Upper lobe of left lung (tissue), 6 donors: ENCODE measurements at regions not wholly inside any gene's neighbourhood (a gene's known extent, or its start where the extent isn't known, plus 50 kb on each side); places are given as distances from the start of the nearest gene placed in this dataset.

Experiments
- ATAC-seq, 2 donors: fragments of 200-7000 bp; cut with Tn5 transposase; one replicate each; pipeline ENCODE4 v1.9.1; 2022; ENCODE audit warnings: mild to moderate bottlenecking in 2 of 2, moderate library complexity in 2 of 2; ENCODE audit not compliant: low FRiP score in 2 of 2
- DNase-seq, 2 donors: peaks; one replicate each; pipeline ENCODE4 v3.0.0-alpha.2; 2019 to 2020
- H3K27ac ChIP-seq, 4 donors: fragments of 200-600 bp; sonication (generic); one replicate each; pipeline ENCODE4 v1.5.1; 2016 to 2019
- H3K27me3 ChIP-seq, 4 donors: fragments of 200-600 bp; sonication (generic); one replicate each; pipeline ENCODE4 v1.5.1; 2017 to 2019
- H3K36me3 ChIP-seq, 4 donors: fragments of 200-600 bp; sonication (generic); one replicate each; pipeline ENCODE4 v1.5.1; 2016 to 2019
- H3K4me1 ChIP-seq, 4 donors: fragments of 200-600 bp; sonication (generic); one replicate each; pipeline ENCODE4 v1.5.1; 2018 to 2019
- H3K4me3 ChIP-seq, 4 donors: fragments of 200-600 bp; sonication (generic); one replicate each; pipeline ENCODE4 v1.5.1; 2017 to 2019; ENCODE audit warnings: mild to moderate bottlenecking in 2 of 4, moderate library complexity in 1 of 4
- H3K9me3 ChIP-seq, 4 donors: fragments of 200-600 bp; sonication (generic); one replicate each; pipeline ENCODE4 v1.5.1; 2018 to 2019
- CTCF ChIP-seq, 6 experiments: fragments of 450-650 bp in 4 of 6; fragments of 200-600 bp in 2 of 6; sonication (generic) in 2 of 6; IDR thresholded peaks; one replicate each; pipeline ENCODE4 v1.5.1; 2016 to 2019; ENCODE audit warnings: antibody characterized with exemption in 6 of 6
- EP300 ChIP-seq, 4 donors: sonication (generic); formaldehyde crosslinking; IDR thresholded peaks; one replicate each; pipeline ENCODE4 v1.5.1; 2017; ENCODE audit warnings: antibody characterized with exemption in 4 of 4, control low read depth in 2 of 4
- POLR2A ChIP-seq, 4 donors: fragments of 450-650 bp; IDR thresholded peaks; one replicate each; pipeline ENCODE4 v1.5.1; 2016 to 2017; ENCODE audit warnings: antibody characterized with exemption in 4 of 4, mild to moderate bottlenecking in 2 of 4
- POLR2AphosphoS5 ChIP-seq, 2 donors: sonication (generic); formaldehyde crosslinking; IDR thresholded peaks; one replicate each; pipeline ENCODE4 v1.5.1; 2017; ENCODE audit warnings: antibody characterized with exemption in 2 of 2
- WGBS, 2 donors: methylation state at CpG; one replicate each; pipeline ENCODE4 v1.1.5; 2017 to 2018; 5-methylcytosine and 5-hydroxymethylcytosine counted together
- donor health status: DM: no; HTN: no; CAD: no; lungs with moderate emphysema.
- donor health status: DM: no; HTN: yes; CAD: no; lungs with severe emphysema.

- ATAC-seq (no peak), DNase-seq (no peak)
- H3K4me3 ChIP-seq = no peak overlapping the region
- no peaks in the 10 kb centered on the region for H3K36me3 ChIP-seq
- 43 to 47% methylated on average over 5 of the region's 5 CpGs for WGBS, 2 donors
- no peak for TF ChIP-seq POLR2A (IDR thresholded peaks at IDR 0.05)
- no peak for TF ChIP-seq EP300 (IDR thresholded peaks at IDR 0.05)
- no peak for TF ChIP-seq POLR2AphosphoS5 (IDR thresholded peaks at IDR 0.05)
- TF ChIP-seq CTCF (IDR thresholded peaks at IDR 0.05) = no peak
- H3K27me3 ChIP-seq = no peaks in the 10 kb centered on the region
- no peaks in the 10 kb centered on the region for H3K9me3 ChIP-seq
- H3K4me1 ChIP-seq = peaks cover 0 to 6% (median 0%) of the 10 kb centered on the region in 4 donors
- H3K27ac ChIP-seq = no peak overlapping the region
Observed at GRCh38 chr13:109584844-109585361, 201.5 kb downstream of the IRS2 start.

DNA sequence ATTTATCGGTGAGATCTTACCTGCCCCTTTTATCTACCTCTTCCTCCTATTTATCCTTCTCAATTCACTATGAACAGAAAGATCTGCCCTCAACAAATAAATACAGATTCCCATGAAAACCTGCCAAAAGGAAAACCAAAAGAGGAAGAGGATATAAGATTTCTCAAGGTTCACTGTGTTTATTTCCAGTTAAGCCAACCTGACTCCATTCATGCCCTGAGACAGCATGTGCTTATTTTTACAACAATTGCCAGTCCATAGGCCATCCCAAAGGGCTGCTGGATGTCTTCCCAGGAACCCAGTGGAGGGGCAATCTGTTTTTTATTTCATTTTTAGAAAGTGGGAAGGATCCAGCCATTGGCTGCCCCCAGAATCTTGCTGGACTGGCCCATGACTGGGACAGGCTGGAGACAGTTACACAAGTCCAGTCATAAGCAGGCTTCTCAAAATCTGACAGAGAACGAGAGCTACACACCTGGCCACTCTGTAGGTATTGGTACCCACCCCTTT is 209.1 kb downstream of the IRS2 start:
- Histone ChIP-seq H3K27me3 (no peaks in the 10 kb centered on the region), H3K27ac (no peak overlapping the region), H3K4me3 (no peak overlapping the region), H3K9me3 (no peaks in the 10 kb centered on the region), H3K36me3 (no peaks in the 10 kb centered on the region), H3K4me1 (no peaks in the 10 kb centered on the region)
- no peak for ATAC-seq
- WGBS, 2 donors = 89 to 91% methylated on average over 2 of the region's 2 CpGs
- TF ChIP-seq POLR2AphosphoS5 (IDR thresholded peaks at IDR 0.05) = no peak
- no peak for TF ChIP-seq CTCF (IDR thresholded peaks at IDR 0.05)
- no peak for TF ChIP-seq POLR2A (IDR thresholded peaks at IDR 0.05)
- no peak for TF ChIP-seq EP300 (IDR thresholded peaks at IDR 0.05)
- DNase-seq = no peak

DNA sequence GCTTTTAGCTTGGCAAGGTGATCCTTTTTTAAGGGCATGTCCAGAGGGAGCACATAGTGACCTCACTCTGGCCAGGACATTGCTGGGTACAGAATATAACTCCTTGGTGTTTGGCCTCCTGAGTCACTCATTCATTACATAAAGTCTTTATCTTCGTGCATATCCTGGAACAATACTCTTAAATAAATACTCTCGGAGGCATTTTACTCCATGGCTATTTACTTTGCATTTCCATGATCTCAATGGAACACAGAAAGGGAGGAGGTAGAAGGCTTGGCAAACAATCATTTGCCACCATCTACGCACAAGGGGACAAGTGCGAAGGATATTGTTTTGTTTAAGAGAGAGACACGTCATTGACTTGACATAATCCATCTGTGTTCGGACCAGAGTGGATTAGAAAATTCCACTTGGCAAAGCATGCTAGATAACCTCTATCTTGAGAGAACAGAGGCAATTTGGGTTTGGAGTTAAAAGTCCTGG is 210.0 kb downstream of the IRS2 start:
- TF ChIP-seq POLR2AphosphoS5 (IDR thresholded peaks at IDR 0.05) (no peak), POLR2A (IDR thresholded peaks at IDR 0.05) (no peak), CTCF (IDR thresholded peaks at IDR 0.05) (no peak), EP300 (IDR thresholded peaks at IDR 0.05) (no peak)
- Histone ChIP-seq H3K27ac (no peak overlapping the region), H3K36me3 (no peaks in the 10 kb centered on the region), H3K4me3 (no peak overlapping the region), H3K4me1 (no peaks in the 10 kb centered on the region), H3K9me3 (no peaks in the 10 kb centered on the region), H3K27me3 (no peaks in the 10 kb centered on the region)
- 51 to 57% methylated on average over 6 of the region's 6 CpGs for whole genome bisulfite sequencing, 2 donors
- no peak for DNase-seq
- ATAC-seq = peak in 1 of 2 donors; percentile 74

GRCh38 chr13:109575821-109576220 is 210.6 kb downstream of the IRS2 start:
- WGBS, 2 donors = 86 to 90% methylated on average over 3 of the region's 3 CpGs
- no peaks in the 10 kb centered on the region for H3K27me3 ChIP-seq
- DNase-seq = no peak
- H3K4me1 ChIP-seq = no peaks in the 10 kb centered on the region
- no peak overlapping the region for H3K4me3 ChIP-seq
- no peaks in the 10 kb centered on the region for H3K36me3 ChIP-seq
- TF ChIP-seq POLR2AphosphoS5 (IDR thresholded peaks at IDR 0.05) = no peak
- TF ChIP-seq EP300 (IDR thresholded peaks at IDR 0.05) = no peak
- no peak for TF ChIP-seq CTCF (IDR thresholded peaks at IDR 0.05)
- no peak for TF ChIP-seq POLR2A (IDR thresholded peaks at IDR 0.05)
- no peaks in the 10 kb centered on the region for H3K9me3 ChIP-seq
- no peak overlapping the region for H3K27ac ChIP-seq
- ATAC-seq = no peak

GRCh38 chr13:109572389-109572788 is 214.0 kb downstream of the IRS2 start:
- TF ChIP-seq CTCF (IDR thresholded peaks at IDR 0.05) (no peak), POLR2A (IDR thresholded peaks at IDR 0.05) (no peak), EP300 (IDR thresholded peaks at IDR 0.05) (no peak), POLR2AphosphoS5 (IDR thresholded peaks at IDR 0.05) (no peak)
- peak in 1 of 2 donors; percentile 64 for DNase-seq

More at GRCh38 chr13:109572389-109572788, 214.0 kb downstream of the IRS2 start:
- ATAC-seq = no peak
- no peaks in the 10 kb centered on the region for H3K36me3 ChIP-seq
- H3K9me3 ChIP-seq = no peaks in the 10 kb centered on the region
- WGBS, 2 donors = 80 to 92% methylated on average over 6 of the region's 6 CpGs
- H3K4me1 ChIP-seq = peaks cover 0 to 3% (median 0%) of the 10 kb centered on the region in 4 donors
- no peak overlapping the region for H3K4me3 ChIP-seq
- no peaks in the 10 kb centered on the region for H3K27me3 ChIP-seq
- H3K27ac ChIP-seq = no peak overlapping the region
